A673 (cell line): ENCODE measurements at regions not wholly inside any gene's neighbourhood (a gene's known extent, or its start where the extent isn't known, plus 50 kb on each side); places are given as distances from the start of the nearest gene placed in this dataset.

Experiments
- BruUV-seq: library from RNA; stranded (reverse); fragments of 400-500 nt; replicated peaks from 2 replicates; lab custom pipeline; 2021; lab: Mats Ljungman, UMichigan
- CTCF ChIA-PET: fragments of 300-600 bp; sonication (Branson Sonifier 250); formaldehyde crosslinking; loops from one replicate; lab custom pipeline; 2022; ENCODE audit warnings: antibody characterized with exemption; lab: Charles Lee
- POLR2A ChIA-PET: fragments of 300-600 bp; sonication (Branson Sonifier 250); formaldehyde crosslinking; loops from one replicate; lab custom pipeline; 2022; ENCODE audit warnings: antibody characterized with exemption; ENCODE audit not compliant: low non-redundant PET; lab: Charles Lee
- DNase-seq: peaks from one replicate; pipeline ENCODE4 v3.0.0-alpha.2; 2015; ENCODE audit warnings: low spot score
- H3K27ac ChIP-seq: fragments of 200-600 bp; sonication (generic); 2 replicates; pipeline ENCODE4 v1.5.1; 2016; ENCODE audit warnings: mixed run types, low read depth, mild to moderate bottlenecking, mixed read lengths, antibody characterized with exemption, low read length; ENCODE audit not compliant: poor library complexity, severe bottlenecking
- H3K27me3 ChIP-seq: fragments of 200-600 bp; sonication (generic); replicated peaks from 2 replicates; pipeline ENCODE4 v1.6.1; 2017; ENCODE audit warnings: mixed run types, low read depth, mild to moderate bottlenecking, mixed read lengths, antibody characterized with exemption, low read length; ENCODE audit not compliant: insufficient read depth, poor library complexity
- H3K36me3 ChIP-seq: fragments of 200-600 bp; sonication (generic); 2 replicates; pipeline ENCODE4 v1.6.1; 2016; ENCODE audit warnings: mixed run types, mild to moderate bottlenecking, mixed read lengths, antibody characterized with exemption, low read length; ENCODE audit not compliant: insufficient read depth, poor library complexity, severe bottlenecking
- H3K4me1 ChIP-seq: fragments of 200-600 bp; sonication (generic); 2 replicates; pipeline ENCODE4 v1.6.1; 2017; ENCODE audit warnings: mixed run types, mild to moderate bottlenecking, mixed read lengths, antibody characterized with exemption, low read length; ENCODE audit not compliant: insufficient read depth, poor library complexity, severe bottlenecking
- H3K4me3 ChIP-seq: fragments of 200-600 bp; sonication (generic); 2 replicates; pipeline ENCODE4 v1.5.1; 2016; ENCODE audit warnings: low read depth, mixed run types, mild to moderate bottlenecking, mixed read lengths, low read length; ENCODE audit not compliant: poor library complexity, severe bottlenecking
- H3K9me3 ChIP-seq: fragments of 200-600 bp; sonication (generic); 2 replicates; pipeline ENCODE4 v1.6.1; 2016; ENCODE audit warnings: mixed run types, low read depth, mild to moderate bottlenecking, mixed read lengths, antibody characterized with exemption, low read length; ENCODE audit not compliant: poor library complexity, severe bottlenecking
- EZH2 ChIP-seq: fragments of 200-600 bp; sonication (generic); IDR thresholded peaks from 2 replicates; pipeline ENCODE4 v1.6.1; 2017; ENCODE audit warnings: borderline replicate concordance, low read depth, mild to moderate bottlenecking, mixed read lengths, antibody characterized with exemption, low read length; ENCODE audit not compliant: poor library complexity, severe bottlenecking
- intact Hi-C: fragments of 100-400 bp; cut with micrococcal nuclease; formaldehyde crosslinking; loops from one replicate; pipeline ENCODE4 v1.10.0; 2022; ENCODE audit not compliant: unreplicated experiment
- TF ChIP-seq, protein P1 (sequence below): fragments of 300-800, 200-600 bp; sonication (generic); conservative IDR thresholded peaks from 2 replicates; pipeline ENCODE4 v1.5.1; 2017; ENCODE audit warnings: low read depth, mild to moderate bottlenecking, antibody characterized with exemption, low read length, moderate library complexity, mixed read lengths

DNA sequence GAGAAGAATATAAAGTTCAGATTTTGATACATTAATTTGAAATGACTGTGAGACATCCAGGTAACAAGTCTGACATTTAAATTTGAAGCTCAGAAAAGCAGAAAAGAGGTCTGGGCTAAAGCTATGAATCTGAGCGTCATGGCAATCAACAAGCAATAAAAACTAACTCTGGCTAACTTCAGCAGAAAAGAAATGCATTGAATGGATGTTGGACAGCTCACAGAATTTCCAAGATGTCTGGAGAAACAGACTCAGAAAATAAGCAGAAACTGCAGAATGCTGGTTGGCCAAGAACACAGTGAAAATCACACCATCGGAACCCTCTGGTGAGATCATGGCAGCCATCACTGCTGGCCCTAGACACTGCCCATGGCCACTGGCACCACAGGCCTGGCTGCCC is 366.6 kb downstream of the METTL4 start:
- H3K9me3 ChIP-seq = no peaks in the 10 kb centered on the region
- CTCF ChIA-PET = no interaction called here
- TF ChIP-seq EZH2 = no peak
- TF ChIP-seq, protein P1, sequence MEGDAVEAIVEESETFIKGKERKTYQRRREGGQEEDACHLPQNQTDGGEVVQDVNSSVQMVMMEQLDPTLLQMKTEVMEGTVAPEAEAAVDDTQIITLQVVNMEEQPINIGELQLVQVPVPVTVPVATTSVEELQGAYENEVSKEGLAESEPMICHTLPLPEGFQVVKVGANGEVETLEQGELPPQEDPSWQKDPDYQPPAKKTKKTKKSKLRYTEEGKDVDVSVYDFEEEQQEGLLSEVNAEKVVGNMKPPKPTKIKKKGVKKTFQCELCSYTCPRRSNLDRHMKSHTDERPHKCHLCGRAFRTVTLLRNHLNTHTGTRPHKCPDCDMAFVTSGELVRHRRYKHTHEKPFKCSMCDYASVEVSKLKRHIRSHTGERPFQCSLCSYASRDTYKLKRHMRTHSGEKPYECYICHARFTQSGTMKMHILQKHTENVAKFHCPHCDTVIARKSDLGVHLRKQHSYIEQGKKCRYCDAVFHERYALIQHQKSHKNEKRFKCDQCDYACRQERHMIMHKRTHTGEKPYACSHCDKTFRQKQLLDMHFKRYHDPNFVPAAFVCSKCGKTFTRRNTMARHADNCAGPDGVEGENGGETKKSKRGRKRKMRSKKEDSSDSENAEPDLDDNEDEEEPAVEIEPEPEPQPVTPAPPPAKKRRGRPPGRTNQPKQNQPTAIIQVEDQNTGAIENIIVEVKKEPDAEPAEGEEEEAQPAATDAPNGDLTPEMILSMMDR = no peak
- BruUV-seq = no TSS peak
- intact Hi-C loops = no loop called here
- DNase-seq = no peak
- no peak overlapping the region for H3K27ac ChIP-seq
- no peaks in the 10 kb centered on the region for H3K36me3 ChIP-seq
- peaks cover 5% of the 10 kb centered on the region for H3K27me3 ChIP-seq
- no peaks in the 10 kb centered on the region for H3K4me1 ChIP-seq
- POLR2A ChIA-PET = no interaction called here
- H3K4me3 ChIP-seq = no peak overlapping the region

DNA sequence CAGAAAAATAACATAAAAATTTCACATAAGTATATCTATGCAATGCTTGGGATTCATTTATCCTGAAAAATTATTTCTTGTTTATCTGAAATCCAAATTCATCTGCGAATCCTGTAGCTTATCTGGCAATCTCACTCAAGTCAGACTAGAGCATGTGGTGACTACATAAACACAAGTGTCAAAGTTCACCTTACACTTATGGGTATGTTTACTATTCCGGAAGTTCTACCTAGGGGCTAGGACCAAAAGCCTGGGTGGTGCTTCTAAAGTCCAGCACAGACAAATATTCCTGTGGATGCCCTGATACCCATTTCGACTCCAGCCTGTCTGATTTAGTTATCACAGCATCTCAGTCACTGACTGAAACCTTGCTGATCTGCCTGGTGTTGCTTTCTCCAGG is 364.0 kb downstream of the METTL4 start:
- Histone ChIP-seq H3K4me1 (no peaks in the 10 kb centered on the region), H3K27me3 (no peaks in the 10 kb centered on the region), H3K4me3 (no peak overlapping the region), H3K36me3 (no peaks in the 10 kb centered on the region), H3K27ac (no peak overlapping the region), H3K9me3 (no peaks in the 10 kb centered on the region)
- intact Hi-C loops = no loop called here
- BruUV-seq = no TSS peak
- no peak for DNase-seq
- TF ChIP-seq, protein P1 = no peak
- no peak for TF ChIP-seq EZH2
- CTCF ChIA-PET = no interaction called here
- POLR2A ChIA-PET = no interaction called here

DNA sequence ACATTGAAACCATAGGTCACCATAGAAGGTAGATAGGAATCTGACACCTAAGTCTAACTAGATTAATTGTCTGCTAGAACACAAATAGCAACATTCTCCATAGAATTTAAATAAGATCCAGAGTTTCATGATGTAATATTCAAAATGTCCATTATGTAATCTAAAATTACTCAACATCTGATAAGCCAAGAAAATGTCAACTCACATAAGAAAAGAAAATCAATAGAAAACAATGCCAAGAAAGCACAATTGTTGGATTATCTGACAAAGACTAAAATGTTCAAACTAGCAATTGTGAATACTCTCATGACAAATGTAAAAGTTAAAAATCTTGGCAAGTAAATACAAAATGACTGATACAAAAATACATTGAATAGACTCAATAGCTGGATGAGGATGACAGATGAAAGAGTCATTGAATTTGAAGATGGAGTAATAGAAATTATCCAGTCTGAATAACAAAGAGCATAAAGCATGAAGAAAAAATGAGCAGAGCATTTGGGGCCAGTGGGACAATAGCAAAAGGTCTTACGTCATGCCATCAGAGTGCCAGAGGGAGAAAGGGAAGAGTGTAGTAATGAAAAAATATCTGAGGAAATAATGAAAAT is 358.6 kb downstream of the METTL4 start:
- peaks cover 20% of the 10 kb centered on the region for H3K27me3 ChIP-seq
- no peak overlapping the region for H3K27ac ChIP-seq
- no TSS peak for BruUV-seq
- H3K4me3 ChIP-seq = no peak overlapping the region
- H3K36me3 ChIP-seq = no peaks in the 10 kb centered on the region
- DNase-seq = no peak
- no peaks in the 10 kb centered on the region for H3K9me3 ChIP-seq
- H3K4me1 ChIP-seq = no peaks in the 10 kb centered on the region
- intact Hi-C loops = no loop called here
- TF ChIP-seq, protein P1 = no peak
- TF ChIP-seq EZH2 = no peak
- POLR2A ChIA-PET = no interaction called here
- CTCF ChIA-PET = no interaction called here
